ENCODE measurements at regions not wholly inside any gene's neighbourhood (a gene's known extent, or its start where the extent isn't known, plus 50 kb on each side); places are given as distances from the start of the nearest gene placed in this dataset.

GRCh38 chr9:73805853-73806458 lies 654.3 kb downstream of the ANXA1 start:
- H3K27me3 Mint-ChIP-seq: no peaks in the 10 kb centered on the region
- H3K4me1 Mint-ChIP-seq: no peaks in the 10 kb centered on the region
- Histone ChIP-seq H3K36me3 (ENCODE audit: control insufficient read depth in 2 of 2, extremely low read depth in 1 of 2, insufficient read depth in 1 of 2, low read length in 1 of 2) (no peaks in the 10 kb centered on the region), H3K4me3 (ENCODE audit: control insufficient read depth in 1 of 2, extremely low read depth in 1 of 2, low read length in 1 of 2) (no peak overlapping the region), H3K27me3 (replicated peaks in 1 of 2; ENCODE audit: control insufficient read depth in 2 of 2, extremely low read depth in 1 of 2, insufficient read depth in 2 of 2, low read length in 1 of 2) (no peaks in the 10 kb centered on the region), H3K9me3 (no peaks in the 10 kb centered on the region), H3K27ac (ENCODE audit: low read length) (no peak overlapping the region), H3K4me1 (ENCODE audit: control insufficient read depth in 1 of 2, extremely low read depth in 1 of 2, insufficient read depth in 2 of 2, low read length in 2 of 2) (no peaks in the 10 kb centered on the region)
- no CpG with 5 or more reads among the region's 1 CpG for WGBS (ENCODE audit: insufficient coverage)
- no peak overlapping the region for H3K4me3 Mint-ChIP-seq
- ChIA-PET POLR2A (no interaction called here), CTCF (no interaction called here)
- DNase-seq: no peak
- no peak for ATAC-seq (replicated peaks in 1 of 4)
- H3K27ac Mint-ChIP-seq: no peak overlapping the region
- no peaks in the 10 kb centered on the region for H3K36me3 Mint-ChIP-seq
- peaks cover 7 to 14% (median 9%) of the 10 kb centered on the region in 3 donors for H3K9me3 Mint-ChIP-seq

GRCh38 chr9:73806876-73807275 lies 655.2 kb downstream of the ANXA1 start:
- ATAC-seq (replicated peaks in 1 of 4) (no peak), DNase-seq (no peak)
- H3K9me3 ChIP-seq: no peaks in the 10 kb centered on the region
- H3K4me3 ChIP-seq (ENCODE audit: control insufficient read depth in 1 of 2, extremely low read depth in 1 of 2, low read length in 1 of 2): no peak overlapping the region
- no peaks in the 10 kb centered on the region for H3K4me1 Mint-ChIP-seq
- no CpG with 5 or more reads among the region's 2 CpGs for WGBS (ENCODE audit: insufficient coverage)
- no peaks in the 10 kb centered on the region for H3K36me3 ChIP-seq (ENCODE audit: control insufficient read depth in 2 of 2, extremely low read depth in 1 of 2, insufficient read depth in 1 of 2, low read length in 1 of 2)
- no peak overlapping the region for H3K27ac Mint-ChIP-seq
- H3K27me3 Mint-ChIP-seq: no peaks in the 10 kb centered on the region
- no peaks in the 10 kb centered on the region for H3K36me3 Mint-ChIP-seq
- peaks cover 3 to 14% (median 7%) of the 10 kb centered on the region in 3 donors for H3K9me3 Mint-ChIP-seq
- H3K4me3 Mint-ChIP-seq: no peak overlapping the region
- H3K4me1 ChIP-seq (ENCODE audit: control insufficient read depth in 1 of 2, extremely low read depth in 1 of 2, insufficient read depth in 2 of 2, low read length in 2 of 2): no peaks in the 10 kb centered on the region
- ChIA-PET POLR2A (no interaction called here), CTCF (no interaction called here)
- H3K27me3 ChIP-seq (replicated peaks in 1 of 2; ENCODE audit: control insufficient read depth in 2 of 2, extremely low read depth in 1 of 2, insufficient read depth in 2 of 2, low read length in 1 of 2): no peaks in the 10 kb centered on the region
- H3K27ac ChIP-seq (ENCODE audit: low read length): no peak overlapping the region

GRCh38 chr9:73807952-73808351 lies 656.3 kb downstream of the ANXA1 start:
- Histone ChIP-seq H3K36me3 (ENCODE audit: control insufficient read depth in 2 of 2, extremely low read depth in 1 of 2, insufficient read depth in 1 of 2, low read length in 1 of 2) (no peaks in the 10 kb centered on the region), H3K9me3 (no peaks in the 10 kb centered on the region), H3K4me1 (ENCODE audit: control insufficient read depth in 1 of 2, extremely low read depth in 1 of 2, insufficient read depth in 2 of 2, low read length in 2 of 2) (no peaks in the 10 kb centered on the region), H3K27me3 (replicated peaks in 1 of 2; ENCODE audit: control insufficient read depth in 2 of 2, extremely low read depth in 1 of 2, insufficient read depth in 2 of 2, low read length in 1 of 2) (no peaks in the 10 kb centered on the region), H3K4me3 (ENCODE audit: control insufficient read depth in 1 of 2, extremely low read depth in 1 of 2, low read length in 1 of 2) (no peak overlapping the region), H3K27ac (ENCODE audit: low read length) (no peak overlapping the region)
- Mint-ChIP-seq H3K9me3 (peaks cover 6 to 18% (median 9%) of the 10 kb centered on the region in 3 donors), H3K4me1 (no peaks in the 10 kb centered on the region), H3K27ac (no peak overlapping the region), H3K4me3 (no peak overlapping the region), H3K27me3 (no peaks in the 10 kb centered on the region), H3K36me3 (no peaks in the 10 kb centered on the region)
- ATAC-seq (replicated peaks in 1 of 4) (no peak), DNase-seq (no peak)
- ChIA-PET POLR2A (no interaction called here), CTCF (no interaction called here)
- WGBS (ENCODE audit: insufficient coverage): no CpG with 5 or more reads among the region's 1 CpG

GRCh38 chr9:73810585-73811215 lies 659.0 kb downstream of the ANXA1 start:
- no peak overlapping the region for H3K27ac Mint-ChIP-seq
- H3K27me3 ChIP-seq (replicated peaks in 1 of 2; ENCODE audit: control insufficient read depth in 2 of 2, extremely low read depth in 1 of 2, insufficient read depth in 2 of 2, low read length in 1 of 2): no peaks in the 10 kb centered on the region
- H3K9me3 Mint-ChIP-seq: peaks cover 6 to 18% (median 8%) of the 10 kb centered on the region in 3 donors
- H3K4me3 ChIP-seq (ENCODE audit: control insufficient read depth in 1 of 2, extremely low read depth in 1 of 2, low read length in 1 of 2): no peak overlapping the region
- no peak overlapping the region for H3K4me3 Mint-ChIP-seq
- H3K36me3 Mint-ChIP-seq: no peaks in the 10 kb centered on the region
- POLR2A ChIA-PET: no interaction called here
- no peaks in the 10 kb centered on the region for H3K4me1 ChIP-seq (ENCODE audit: control insufficient read depth in 1 of 2, extremely low read depth in 1 of 2, insufficient read depth in 2 of 2, low read length in 2 of 2)
- H3K27me3 Mint-ChIP-seq: no peaks in the 10 kb centered on the region
- H3K4me1 Mint-ChIP-seq: no peaks in the 10 kb centered on the region
- no peaks in the 10 kb centered on the region for H3K9me3 ChIP-seq
- DNase-seq (no peak), ATAC-seq (replicated peaks in 1 of 4) (no peak)
- no peak overlapping the region for H3K27ac ChIP-seq (ENCODE audit: low read length)
- no peaks in the 10 kb centered on the region for H3K36me3 ChIP-seq (ENCODE audit: control insufficient read depth in 2 of 2, extremely low read depth in 1 of 2, insufficient read depth in 1 of 2, low read length in 1 of 2)
- WGBS (ENCODE audit: insufficient coverage): 40% methylated on average over 2 of the region's 3 CpGs
- CTCF ChIA-PET: no interaction called here

DNA sequence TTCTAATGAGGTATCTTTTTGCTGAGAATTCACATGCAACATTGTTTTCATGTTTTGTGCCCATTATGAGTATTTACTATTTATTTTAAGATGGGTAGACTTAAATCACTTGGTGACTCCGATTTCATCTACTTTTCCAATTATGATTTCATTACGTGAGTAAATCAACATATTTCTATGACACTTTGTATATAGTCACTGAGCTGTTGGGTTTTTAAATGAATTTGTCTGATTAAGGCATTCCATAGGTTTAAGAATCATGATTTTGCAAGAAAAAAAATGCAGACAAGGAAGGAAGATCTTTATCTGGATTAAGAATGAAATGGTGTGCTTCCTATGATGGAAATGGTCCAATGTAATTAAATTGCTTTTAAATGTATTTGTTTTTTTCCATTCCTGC lies 661.9 kb downstream of the ANXA1 start:
- H3K4me1 Mint-ChIP-seq: no peaks in the 10 kb centered on the region
- POLR2A ChIA-PET: no interaction called here
- no CpG with 5 or more reads among the region's 2 CpGs for WGBS (ENCODE audit: insufficient coverage)

DNA sequence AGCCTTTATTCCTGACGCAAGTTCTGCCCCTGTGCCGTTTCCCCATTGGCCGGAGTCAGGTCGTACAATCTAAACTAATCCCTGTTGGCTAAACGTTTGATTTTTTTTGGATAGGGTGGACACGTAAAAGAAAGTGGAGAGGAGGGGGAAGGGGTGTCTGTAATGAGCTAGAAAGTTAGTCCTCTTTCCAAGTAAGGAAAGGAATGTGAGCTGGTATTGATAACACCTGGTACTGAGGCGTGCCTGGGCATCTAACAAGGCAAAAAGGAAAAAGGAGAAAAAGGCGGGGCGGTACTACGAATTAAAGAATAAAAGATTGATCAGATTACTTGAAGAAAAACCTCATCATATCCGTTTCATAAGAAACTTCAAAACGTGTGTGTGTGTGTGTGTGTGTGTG lies 665.2 kb downstream of the ANXA1 start:
- no peak overlapping the region for H3K27ac ChIP-seq (ENCODE audit: low read length)
- DNase-seq: no peak
- Mint-ChIP-seq H3K4me3 (no peak overlapping the region), H3K27ac (no peak overlapping the region), H3K4me1 (no peaks in the 10 kb centered on the region), H3K9me3 (peaks cover 4 to 11% (median 5%) of the 10 kb centered on the region in 3 donors), H3K36me3 (no peaks in the 10 kb centered on the region), H3K27me3 (no peaks in the 10 kb centered on the region)
- no peaks in the 10 kb centered on the region for H3K27me3 ChIP-seq (replicated peaks in 1 of 2; ENCODE audit: control insufficient read depth in 2 of 2, extremely low read depth in 1 of 2, insufficient read depth in 2 of 2, low read length in 1 of 2)
- H3K4me3 ChIP-seq (ENCODE audit: control insufficient read depth in 1 of 2, extremely low read depth in 1 of 2, low read length in 1 of 2): no peak overlapping the region
- ATAC-seq (replicated peaks in 1 of 4): no peak
- ChIA-PET POLR2A (no interaction called here), CTCF (interaction anchor here in 1 of 2 donors (0.7 kb wide), 1 partner anchor 63 kb away, joined by 5 read pairs; no protein-coding TSS in a partner anchor)
- H3K36me3 ChIP-seq (ENCODE audit: control insufficient read depth in 2 of 2, extremely low read depth in 1 of 2, insufficient read depth in 1 of 2, low read length in 1 of 2): no peaks in the 10 kb centered on the region
- H3K4me1 ChIP-seq (ENCODE audit: control insufficient read depth in 1 of 2, extremely low read depth in 1 of 2, insufficient read depth in 2 of 2, low read length in 2 of 2): no peaks in the 10 kb centered on the region
- WGBS (ENCODE audit: insufficient coverage): 100% methylated on average over 3 of the region's 12 CpGs
- H3K9me3 ChIP-seq: no peaks in the 10 kb centered on the region

More for the DNA sequence above, 661.9 kb downstream of the ANXA1 start:
- no peaks in the 10 kb centered on the region for H3K9me3 ChIP-seq
- no peaks in the 10 kb centered on the region for H3K4me1 ChIP-seq (ENCODE audit: control insufficient read depth in 1 of 2, extremely low read depth in 1 of 2, insufficient read depth in 2 of 2, low read length in 2 of 2)
- DNase-seq (no peak), ATAC-seq (replicated peaks in 1 of 4) (no peak)
- H3K27me3 Mint-ChIP-seq: no peaks in the 10 kb centered on the region
- peaks cover 4 to 7% (median 7%) of the 10 kb centered on the region in 3 donors for H3K9me3 Mint-ChIP-seq
- no peaks in the 10 kb centered on the region for H3K36me3 ChIP-seq (ENCODE audit: control insufficient read depth in 2 of 2, extremely low read depth in 1 of 2, insufficient read depth in 1 of 2, low read length in 1 of 2)
- H3K27ac ChIP-seq (ENCODE audit: low read length): no peak overlapping the region
- no peak overlapping the region for H3K4me3 ChIP-seq (ENCODE audit: control insufficient read depth in 1 of 2, extremely low read depth in 1 of 2, low read length in 1 of 2)
- H3K27me3 ChIP-seq (replicated peaks in 1 of 2; ENCODE audit: control insufficient read depth in 2 of 2, extremely low read depth in 1 of 2, insufficient read depth in 2 of 2, low read length in 1 of 2): no peaks in the 10 kb centered on the region
- H3K4me3 Mint-ChIP-seq: no peak overlapping the region
- H3K36me3 Mint-ChIP-seq: no peaks in the 10 kb centered on the region
- CTCF ChIA-PET: no interaction called here
- H3K27ac Mint-ChIP-seq: no peak overlapping the region

Data from T-cell (primary cell).